Non-pigmented ciliary epithelial cell (primary cell): ENCODE measurements at regions not wholly inside any gene's neighbourhood (a gene's known extent, or its start where the extent isn't known, plus 50 kb on each side); places are given as distances from the start of the nearest gene placed in this dataset.

Experiments used
- DNase-seq: peaks from one replicate; pipeline ENCODE4 v3.0.0-alpha.2; 2010; ENCODE audit warnings: low read depth

GRCh38 chr5:165837286-165837685, 2331.9 kb downstream of the MAT2B start:
- DNase-seq, result no peak

DNA sequence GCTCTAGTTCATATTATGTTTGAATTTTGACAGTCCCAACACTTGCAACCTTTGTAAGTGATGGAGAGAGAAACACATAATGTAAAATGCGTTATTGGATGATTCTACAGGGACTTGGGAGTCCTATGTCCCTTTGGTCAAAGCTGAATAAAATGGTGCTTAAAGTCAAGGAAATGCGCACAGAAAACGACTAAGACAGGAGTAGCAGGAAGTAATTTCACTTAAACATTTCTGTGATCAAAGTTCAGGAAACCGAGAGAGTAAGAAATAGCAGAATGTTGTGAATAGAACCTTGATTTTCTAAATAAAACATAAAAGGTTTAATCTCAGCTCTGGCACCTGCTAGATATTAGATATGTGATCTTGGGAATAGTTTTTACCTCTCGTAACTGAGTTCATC, 2339.2 kb downstream of the MAT2B start:
- no peak for DNase-seq

- DNase-seq, result no peak
Observed at GRCh38 chr5:165858118-165858517, 2352.7 kb downstream of the MAT2B start.

- DNase-seq, result no peak
Observed at GRCh38 chr5:165859251-165859650, 2353.8 kb downstream of the MAT2B start.

- DNase-seq, result no peak
Observed at GRCh38 chr5:165863239-165863638, 2357.8 kb downstream of the MAT2B start.

GRCh38 chr5:165871291-165871690, 2365.9 kb downstream of the MAT2B start:
- no peak for DNase-seq

DNA sequence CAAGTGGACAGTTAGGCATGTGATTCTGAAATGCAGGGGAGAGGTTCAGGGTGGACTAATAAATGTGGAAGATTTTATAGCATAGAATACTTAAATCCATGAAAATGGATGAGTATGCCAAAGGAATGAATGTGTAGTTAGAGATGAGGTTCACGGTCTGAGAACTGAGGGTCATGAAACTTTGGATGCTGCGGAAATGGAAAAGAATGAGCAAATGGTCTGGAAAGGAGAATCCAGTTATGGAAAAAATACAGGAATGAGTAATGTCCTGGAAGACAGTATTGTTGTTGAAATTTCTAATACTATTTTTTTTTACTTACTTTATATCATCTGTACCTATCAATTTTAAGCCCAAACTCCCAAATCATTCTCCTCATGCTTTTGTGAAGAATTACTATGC, 2369.4 kb downstream of the MAT2B start:
- DNase-seq, result no peak

DNA sequence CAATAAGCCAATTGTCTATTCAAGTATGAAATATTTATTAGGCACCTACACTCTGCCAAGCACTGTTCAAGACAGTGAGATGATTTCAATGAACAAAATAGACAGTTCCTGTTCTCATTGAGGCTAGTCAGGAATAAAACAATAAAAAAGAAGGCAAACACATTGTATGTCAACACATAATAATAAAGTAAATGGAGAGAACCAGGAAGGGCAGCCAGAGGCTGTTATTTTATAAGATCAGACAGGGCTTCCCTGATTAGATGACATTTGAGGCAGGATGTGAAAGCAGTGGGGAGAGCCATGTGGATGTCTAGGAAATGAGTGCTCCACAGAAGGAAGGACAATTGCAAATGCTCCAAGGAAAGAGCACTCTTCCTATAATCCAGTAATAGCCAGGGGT, 2371.1 kb downstream of the MAT2B start:
- no peak for DNase-seq

GRCh38 chr5:165877475-165877874, 2372.1 kb downstream of the MAT2B start:
- no peak for DNase-seq

GRCh38 chr5:165881259-165881658, 2375.8 kb downstream of the MAT2B start:
- no peak for DNase-seq

- DNase-seq, result no peak
Observed at GRCh38 chr5:165882099-165882498, 2376.7 kb downstream of the MAT2B start.

GRCh38 chr5:165885623-165886350, 2380.4 kb downstream of the MAT2B start:
- DNase-seq, result no peak

DNA sequence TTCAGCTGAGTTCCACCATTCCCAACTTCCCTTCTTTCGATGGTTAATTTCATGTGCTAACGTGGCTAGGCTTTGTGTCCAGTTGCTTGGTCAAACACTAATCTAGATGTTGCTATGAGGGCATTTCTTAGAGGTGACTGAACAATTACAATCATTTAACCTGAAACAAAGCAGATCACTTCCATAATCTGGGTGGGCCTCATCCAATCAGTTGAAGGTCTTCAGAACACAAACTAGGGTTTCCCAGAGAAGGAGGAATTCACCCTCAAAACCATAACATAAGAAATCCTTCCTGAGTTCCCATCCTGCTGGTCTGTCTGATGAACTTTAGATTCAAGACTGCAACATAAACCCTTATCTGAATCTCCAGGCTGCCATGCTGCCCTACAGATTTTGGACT, 2381.7 kb downstream of the MAT2B start:
- no peak for DNase-seq

DNA sequence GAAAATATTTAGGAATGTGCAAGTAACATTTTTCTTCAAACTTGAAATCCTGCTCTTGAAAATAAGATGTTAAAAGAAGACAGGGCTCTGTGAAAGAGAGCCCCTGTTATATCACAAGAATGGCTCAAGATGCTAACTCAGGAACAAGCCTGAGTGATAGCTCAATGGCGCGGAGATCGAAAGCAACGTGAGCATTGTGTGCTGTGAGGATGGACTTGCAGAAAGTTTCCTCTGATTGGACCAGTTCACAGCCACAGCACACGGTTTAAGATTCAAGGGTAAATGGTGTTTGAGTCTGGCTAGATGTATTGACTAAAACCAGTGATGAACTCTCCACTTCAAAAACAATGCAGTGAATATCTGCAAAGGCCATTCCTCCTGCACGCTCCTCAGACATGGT, 2387.0 kb downstream of the MAT2B start:
- no peak for DNase-seq

DNA sequence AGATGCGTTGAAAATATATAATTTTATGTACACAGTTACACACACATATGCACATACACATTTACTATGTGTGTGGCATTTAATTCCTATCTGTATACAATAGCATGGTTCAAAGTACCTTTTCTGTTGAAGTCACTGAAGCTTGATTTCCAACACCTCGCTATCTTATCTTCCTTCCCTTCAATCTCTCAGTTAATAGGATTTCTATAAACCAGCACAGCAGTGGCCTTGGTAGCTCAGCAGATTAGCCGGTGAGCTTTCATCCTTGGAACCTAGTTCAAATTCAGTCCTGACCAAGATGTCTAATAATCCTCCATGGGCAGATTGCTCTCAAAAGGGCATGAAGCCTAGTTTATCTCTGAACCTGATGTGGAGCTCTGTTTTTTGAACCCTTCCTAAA, 2389.5 kb downstream of the MAT2B start:
- DNase-seq, result no peak

DNA sequence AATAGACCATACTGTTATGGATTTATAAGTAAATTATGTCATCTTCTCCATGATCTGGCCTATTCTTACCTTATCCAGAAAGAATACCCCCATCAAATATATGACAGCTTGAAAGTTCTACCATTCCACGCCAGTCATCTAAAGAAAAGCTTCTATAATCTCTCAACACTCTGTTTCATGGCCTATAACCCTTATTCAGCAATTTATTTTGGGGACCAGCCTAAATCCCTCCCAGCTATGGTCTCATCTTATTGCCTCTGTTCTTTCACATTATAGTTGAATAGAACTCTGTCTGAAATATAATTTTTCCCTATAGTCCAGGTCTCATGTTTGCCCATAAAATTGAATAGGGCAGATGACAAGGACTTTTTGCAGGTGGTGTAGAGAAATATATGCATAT, 2387.6 kb upstream of the WWC1 start:
- DNase-seq, result no peak

DNA sequence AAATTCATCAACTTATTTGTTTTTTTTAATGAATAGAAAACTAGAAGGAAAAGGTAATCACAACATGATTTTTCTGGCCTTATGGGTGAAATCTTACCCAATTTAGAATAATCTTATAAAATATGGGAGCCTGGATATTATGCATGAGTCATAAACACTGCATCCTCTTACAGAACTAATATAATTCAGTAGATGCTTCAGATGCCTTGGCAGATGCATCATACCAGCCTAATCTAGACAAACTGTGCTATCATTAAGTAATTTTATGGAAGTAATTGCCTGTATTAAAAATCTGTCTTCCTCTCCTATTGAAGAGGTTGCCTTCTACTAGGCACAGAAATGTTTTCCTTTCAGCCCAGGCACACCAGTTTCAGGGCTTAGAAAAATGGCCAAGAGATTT, 2384.6 kb upstream of the WWC1 start:
- no peak for DNase-seq

DNA sequence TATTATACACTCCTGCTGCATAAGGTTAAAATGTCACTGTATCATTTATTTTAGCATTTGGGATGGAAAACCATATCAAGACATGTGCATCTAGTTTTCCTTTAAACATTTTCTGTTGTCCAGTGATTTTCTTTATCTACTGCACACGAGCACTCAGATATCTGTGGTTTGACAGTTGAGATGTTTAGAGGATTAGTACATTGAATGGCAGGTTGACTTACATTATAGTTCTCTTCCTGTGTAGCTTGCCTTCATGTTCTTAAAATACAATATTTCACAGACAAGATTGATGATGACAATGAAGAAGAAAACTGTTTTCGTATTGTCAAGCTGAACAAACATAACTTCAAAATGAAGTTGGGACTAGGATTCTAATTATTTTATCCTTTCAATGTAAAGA, 2378.4 kb upstream of the WWC1 start:
- DNase-seq, result no peak

GRCh38 chr5:165914456-165914855, 2377.0 kb upstream of the WWC1 start:
- no peak for DNase-seq

- DNase-seq, result no peak
Observed at GRCh38 chr5:165919196-165919595, 2372.2 kb upstream of the WWC1 start.

DNA sequence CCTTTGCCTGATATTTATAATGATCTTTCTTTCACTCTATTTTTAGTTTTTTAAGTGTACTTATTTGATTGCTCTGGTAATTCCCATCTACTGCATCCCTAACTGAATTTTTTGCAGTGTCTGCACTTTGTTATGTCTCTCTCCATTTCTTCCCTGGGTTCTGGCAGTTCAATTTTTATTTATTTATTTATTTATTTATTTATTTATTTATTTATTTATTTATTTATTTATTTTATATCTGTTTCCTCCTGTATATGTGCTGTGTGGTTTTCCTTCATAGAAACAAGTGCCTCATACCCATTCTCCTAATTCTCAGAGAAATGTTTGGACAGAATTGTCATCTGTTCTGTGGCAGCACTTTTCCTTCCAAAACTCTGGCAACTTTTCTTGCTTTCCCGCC, 2370.8 kb upstream of the WWC1 start:
- no peak for DNase-seq

DNA sequence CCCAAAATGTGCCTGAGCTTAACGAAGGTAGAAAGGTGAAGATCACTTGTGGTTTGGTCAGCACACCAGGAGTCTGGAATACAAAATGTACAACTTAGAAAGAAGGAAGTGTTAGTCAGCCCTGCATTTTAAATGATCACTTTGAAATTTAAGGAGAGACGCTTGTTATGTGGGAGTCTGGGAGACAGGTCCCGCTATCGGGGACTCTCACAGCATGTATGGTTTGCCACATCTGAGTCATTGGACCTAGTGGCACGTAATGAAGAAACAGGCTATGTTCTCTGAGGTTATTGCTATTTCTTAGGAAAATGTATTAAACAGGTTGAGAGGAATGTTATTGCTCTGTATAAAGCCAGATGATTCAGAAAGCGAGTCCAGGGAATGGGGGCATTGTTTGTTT, 2362.5 kb upstream of the WWC1 start:
- peak; percentile 75 for DNase-seq

DNA sequence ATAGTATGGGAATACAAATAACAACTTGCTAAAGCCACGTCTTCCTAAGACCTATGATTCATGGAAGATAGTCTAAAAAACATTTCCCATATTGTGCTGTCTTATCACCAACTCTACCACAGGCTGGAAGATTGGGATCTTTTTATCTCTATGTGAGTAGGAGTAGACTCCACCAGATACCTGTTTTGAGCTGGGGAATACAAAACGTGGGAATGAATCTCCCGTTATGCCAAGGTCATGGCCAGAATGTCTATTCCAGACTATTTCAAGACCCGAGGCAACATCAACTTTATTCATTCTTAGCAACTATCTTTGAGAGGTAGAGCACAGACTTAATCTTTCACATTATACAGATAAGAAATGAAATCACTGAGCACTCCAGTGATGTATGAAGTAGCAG, 2350.9 kb upstream of the WWC1 start:
- DNase-seq, result no peak

- no peak for DNase-seq
Observed at GRCh38 chr5:165956854-165957253, 2334.6 kb upstream of the WWC1 start.

- DNase-seq, result no peak
Observed at GRCh38 chr5:165981671-165982070, 2309.8 kb upstream of the WWC1 start.
